OCI-LY1 (cell line): ENCODE measurements at regions not wholly inside any gene's neighbourhood (a gene's known extent, or its start where the extent isn't known, plus 50 kb on each side); places are given as distances from the start of the nearest gene placed in this dataset.

Source experiments
- CTCF ChIP-seq: fragments of 200-600 bp; sonication (generic), shearing (Covaris generic); IDR thresholded peaks from 2 replicates; pipeline ENCODE4 v1.5.1; 2017; ENCODE audit warnings: mild to moderate bottlenecking, antibody characterized with exemption, low read length, moderate library complexity, mixed read lengths
- EZH2 ChIP-seq: fragments of 200-600 bp; sonication (generic), shearing (Covaris generic); IDR thresholded peaks from 2 replicates; pipeline ENCODE4 v1.8.0; 2017; ENCODE audit warnings: borderline replicate concordance, mixed run types, mild to moderate bottlenecking, antibody characterized with exemption, low read length, moderate library complexity, mixed read lengths

GRCh38 chr1:37294529-37294928, 179.9 kb upstream of the ZC3H12A start:
- no peak for TF ChIP-seq CTCF
- TF ChIP-seq EZH2, result no peak
